Endothelial cell of umbilical vein (primary cell): ENCODE measurements at regions not wholly inside any gene's neighbourhood (a gene's known extent, or its start where the extent isn't known, plus 50 kb on each side); places are given as distances from the start of the nearest gene placed in this dataset.

Experiments used
- BruUV-seq: library from RNA; stranded (reverse); fragments of 400-500 nt; replicated peaks from 2 replicates; lab custom pipeline; 2021; lab: Mats Ljungman, UMichigan
- CTCF ChIA-PET: fragments of 300-600, 350-600 bp; sonication (Branson Sonifier 250); formaldehyde crosslinking; loops from one replicate; lab custom pipeline; 2021; ENCODE audit warnings: antibody characterized with exemption, inconsistent platforms; lab: Charles Lee
- POLR2A ChIA-PET: fragments of 300-600, 350-600 bp; sonication (Branson Sonifier 250); formaldehyde crosslinking; loops from one replicate; lab custom pipeline; 2021; ENCODE audit warnings: antibody characterized with exemption, inconsistent platforms; lab: Charles Lee
- DNase-seq: peaks from one replicate; pipeline ENCODE4 v3.0.0-alpha.2; 2011; ENCODE audit warnings: low read depth, low spot score
- FAIRE-seq: peaks from 2 replicates; lab custom pipeline; 2011; peaks lifted over from hg19 to GRCh38; lab: Jason Lieb, UNC
- H2AFZ ChIP-seq: 2 replicates; pipeline ENCODE4 v1.6.0; 2012; ENCODE audit warnings: low read depth, low read length, control low read depth, inconsistent platforms
- H3K27ac ChIP-seq: 2 replicates; pipeline ENCODE4 v1.5.1; 2011; ENCODE audit warnings: low read depth, mild to moderate bottlenecking, control low read depth, low read length, moderate library complexity; ENCODE audit not compliant: insufficient read depth
- H3K27me3 ChIP-seq, 2 experiments: 2 replicates each; pipeline versions ENCODE4 v1.6.0 to v1.6.1; 2011; ENCODE audit warnings: low read length in 2 of 2, mixed read lengths in 1 of 2; ENCODE audit not compliant: control insufficient read depth in 2 of 2, insufficient read depth in 2 of 2
- H3K36me3 ChIP-seq, 2 experiments: 2 replicates in 1 of 2; 3 replicates in 1 of 2; pipeline ENCODE4 v1.5.1; 2011; ENCODE audit warnings: low read length in 2 of 2, mild to moderate bottlenecking in 1 of 2, moderate library complexity in 1 of 2; ENCODE audit not compliant: control insufficient read depth in 2 of 2, insufficient read depth in 2 of 2; ENCODE audit errors: extremely low read depth in 1 of 2
- H3K4me1 ChIP-seq: 3 replicates; pipeline ENCODE4 v1.5.1; 2011; ENCODE audit warnings: mild to moderate bottlenecking, low read length; ENCODE audit not compliant: control insufficient read depth, insufficient read depth; ENCODE audit errors: extremely low read depth
- H3K4me2 ChIP-seq: 2 replicates; pipeline ENCODE4 v1.6.1; 2011; ENCODE audit warnings: low read length, control low read depth, mixed read lengths; ENCODE audit not compliant: insufficient read depth
- H3K4me3 ChIP-seq, 3 experiments: fragments of 200-600 bp in 1 of 3; sonication (generic), shearing (Covaris generic) in 1 of 3; replicated peaks in 1 of 3; 2 replicates each; pipeline ENCODE4 v1.5.1; 2011 to 2016; ENCODE audit warnings: control low read depth in 3 of 3, low read length in 3 of 3, mild to moderate bottlenecking in 2 of 3, inconsistent platforms in 1 of 3, low read depth in 1 of 3, moderate library complexity in 1 of 3; ENCODE audit not compliant: insufficient read depth in 1 of 3
- H3K79me2 ChIP-seq: 2 replicates; pipeline ENCODE4 v1.6.0; 2012; ENCODE audit warnings: low read length, inconsistent platforms; ENCODE audit not compliant: control insufficient read depth, insufficient read depth
- H3K9ac ChIP-seq: replicated peaks from 2 replicates; pipeline ENCODE3; 2011; ENCODE audit warnings: low read length, control low read depth; ENCODE audit not compliant: insufficient read depth; ENCODE audit errors: extremely low read depth
- H3K9me1 ChIP-seq: replicated peaks from 3 replicates; pipeline ENCODE4 v1.6.0; 2011; ENCODE audit warnings: mild to moderate bottlenecking, low read length; ENCODE audit not compliant: control insufficient read depth, insufficient read depth; ENCODE audit errors: extremely low read depth
- H3K9me3 ChIP-seq: replicated peaks from 2 replicates; pipeline ENCODE4 v1.5.1; 2012; ENCODE audit warnings: low read length, inconsistent platforms; ENCODE audit not compliant: control insufficient read depth, insufficient read depth
- H4K20me1 ChIP-seq: replicated peaks from 2 replicates; pipeline ENCODE3; 2011; ENCODE audit warnings: mild to moderate bottlenecking, low read length; ENCODE audit not compliant: control insufficient read depth, insufficient read depth; ENCODE audit errors: extremely low read depth
- EZH2 ChIP-seq: IDR thresholded peaks from 2 replicates; pipeline ENCODE4 v1.6.1; 2012; ENCODE audit warnings: borderline replicate concordance, low read depth, mild to moderate bottlenecking, moderate library complexity, low read length, inconsistent platforms; ENCODE audit not compliant: severe bottlenecking
- FOS ChIP-seq: IDR thresholded peaks from 2 replicates; pipeline ENCODE4 v1.6.1; 2011; ENCODE audit warnings: mild to moderate bottlenecking, low read length, moderate library complexity, borderline replicate concordance; ENCODE audit not compliant: insufficient read depth
- GATA2 ChIP-seq: IDR thresholded peaks from 2 replicates; pipeline ENCODE4 v1.7.0; 2011; ENCODE audit warnings: low read depth, mild to moderate bottlenecking, moderate library complexity, mixed read lengths, low read length; ENCODE audit not compliant: insufficient read length, insufficient read depth
- JUN ChIP-seq: IDR thresholded peaks from 2 replicates; pipeline ENCODE4 v1.6.1; 2011; ENCODE audit warnings: borderline replicate concordance, low read depth; ENCODE audit not compliant: insufficient read length, insufficient read depth
- MYC ChIP-seq: IDR thresholded peaks from one replicate; pipeline ENCODE4 v1.6.1; 2011; ENCODE audit warnings: mild to moderate bottlenecking, low read depth, low read length
- POLR2A ChIP-seq: IDR thresholded peaks from 2 replicates; pipeline ENCODE4 v1.6.1; 2012; ENCODE audit warnings: low read depth, mild to moderate bottlenecking, control low read depth, low read length
- POLR2AphosphoS5 ChIP-seq: IDR thresholded peaks from 2 replicates; pipeline ENCODE4 v1.6.1; 2012; ENCODE audit warnings: low read depth, mild to moderate bottlenecking, control low read depth, low read length, moderate library complexity; ENCODE audit not compliant: insufficient read depth
- dilution Hi-C: fragments of 300-500 bp; cut with MboI; formaldehyde crosslinking; loops from one replicate; pipeline ENCODE4 v1.15.0; 2019; ENCODE audit warnings: low sequenced_read_pairs; ENCODE audit not compliant: extremely low pct_ligation_motif_present
- intact Hi-C: fragments of 100-400 bp; cut with micrococcal nuclease; formaldehyde crosslinking; loops from one replicate; pipeline ENCODE4 v1.10.0; 2022
- TF ChIP-seq, protein P1 (sequence below), 2 donors: IDR thresholded peaks; 1 replicate in 1 of 2; 2 replicates in 1 of 2; pipeline ENCODE4 v1.5.1; 2011; ENCODE audit warnings: low read length in 2 of 2, mild to moderate bottlenecking in 2 of 2, moderate library complexity in 2 of 2, control low read depth in 1 of 2, inconsistent platforms in 1 of 2, low read depth in 1 of 2; ENCODE audit not compliant: insufficient read depth in 1 of 2; ENCODE audit errors: extremely low read depth in 1 of 2
- TF ChIP-seq, protein P2 (sequence below): IDR thresholded peaks from 2 replicates; pipeline ENCODE4 v1.6.1; 2011; ENCODE audit not compliant: insufficient read depth, insufficient read length

DNA sequence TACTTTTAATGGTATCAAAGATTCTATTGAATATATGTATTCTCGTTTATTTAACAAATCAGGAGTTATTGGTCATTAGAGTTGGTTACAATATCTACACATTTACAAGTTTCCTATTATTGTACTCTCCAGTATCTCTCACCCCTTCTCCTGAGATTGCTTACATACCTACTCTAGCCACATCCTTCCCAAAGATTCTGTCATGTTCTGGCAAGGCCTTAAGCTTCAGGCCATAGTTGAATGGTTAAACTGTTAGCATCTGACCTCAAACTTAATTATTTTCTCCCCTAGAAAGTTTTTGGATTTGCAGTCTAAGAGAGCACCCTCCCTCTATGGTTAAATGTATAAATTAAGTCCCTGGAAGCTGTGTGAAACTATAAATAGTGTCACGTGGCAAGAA lies 784.2 kb downstream of the GLUD2 start:
- ChIA-PET POLR2A (no interaction called here), CTCF (no interaction called here)

More for the DNA sequence above, 784.2 kb downstream of the GLUD2 start:
- DNase-seq (no peak), FAIRE-seq (no peak)
- Histone ChIP-seq H3K79me2 (no peaks in the 10 kb centered on the region), H3K4me3 (no peak overlapping the region), H3K9me1 (no peaks in the 10 kb centered on the region), H3K36me3 (no peaks in the 10 kb centered on the region), H3K27me3 (no peaks in the 10 kb centered on the region), H3K4me2 (no peak overlapping the region), H3K4me1 (no peaks in the 10 kb centered on the region), H3K9ac (no peak overlapping the region), H4K20me1 (no peaks in the 10 kb centered on the region), H3K9me3 (no peaks in the 10 kb centered on the region), H3K27ac (no peak overlapping the region), H2AFZ (no peak overlapping the region)
- intact Hi-C loops: no loop called here
- dilution Hi-C loops: no loop called here
- TF ChIP-seq POLR2A: no peak
- TF ChIP-seq, protein P1, sequence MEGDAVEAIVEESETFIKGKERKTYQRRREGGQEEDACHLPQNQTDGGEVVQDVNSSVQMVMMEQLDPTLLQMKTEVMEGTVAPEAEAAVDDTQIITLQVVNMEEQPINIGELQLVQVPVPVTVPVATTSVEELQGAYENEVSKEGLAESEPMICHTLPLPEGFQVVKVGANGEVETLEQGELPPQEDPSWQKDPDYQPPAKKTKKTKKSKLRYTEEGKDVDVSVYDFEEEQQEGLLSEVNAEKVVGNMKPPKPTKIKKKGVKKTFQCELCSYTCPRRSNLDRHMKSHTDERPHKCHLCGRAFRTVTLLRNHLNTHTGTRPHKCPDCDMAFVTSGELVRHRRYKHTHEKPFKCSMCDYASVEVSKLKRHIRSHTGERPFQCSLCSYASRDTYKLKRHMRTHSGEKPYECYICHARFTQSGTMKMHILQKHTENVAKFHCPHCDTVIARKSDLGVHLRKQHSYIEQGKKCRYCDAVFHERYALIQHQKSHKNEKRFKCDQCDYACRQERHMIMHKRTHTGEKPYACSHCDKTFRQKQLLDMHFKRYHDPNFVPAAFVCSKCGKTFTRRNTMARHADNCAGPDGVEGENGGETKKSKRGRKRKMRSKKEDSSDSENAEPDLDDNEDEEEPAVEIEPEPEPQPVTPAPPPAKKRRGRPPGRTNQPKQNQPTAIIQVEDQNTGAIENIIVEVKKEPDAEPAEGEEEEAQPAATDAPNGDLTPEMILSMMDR (IDR thresholded peaks at IDR 0.05; ENCODE audit: extremely low read depth in 1 of 2, insufficient read depth in 1 of 2, low read depth in 1 of 2, low read length in 2 of 2): no peak
- no peak for TF ChIP-seq POLR2AphosphoS5
- TF ChIP-seq MYC: no peak
- TF ChIP-seq EZH2: no peak
- no peak for TF ChIP-seq GATA2
- no peak for TF ChIP-seq FOS
- no peak for TF ChIP-seq JUN
- TF ChIP-seq, protein P2, sequence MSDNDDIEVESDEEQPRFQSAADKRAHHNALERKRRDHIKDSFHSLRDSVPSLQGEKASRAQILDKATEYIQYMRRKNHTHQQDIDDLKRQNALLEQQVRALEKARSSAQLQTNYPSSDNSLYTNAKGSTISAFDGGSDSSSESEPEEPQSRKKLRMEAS: no peak
- no TSS peak for BruUV-seq
